ENCODE measurements at regions not wholly inside any gene's neighbourhood (a gene's known extent, or its start where the extent isn't known, plus 50 kb on each side); places are given as distances from the start of the nearest gene placed in this dataset.

DNA sequence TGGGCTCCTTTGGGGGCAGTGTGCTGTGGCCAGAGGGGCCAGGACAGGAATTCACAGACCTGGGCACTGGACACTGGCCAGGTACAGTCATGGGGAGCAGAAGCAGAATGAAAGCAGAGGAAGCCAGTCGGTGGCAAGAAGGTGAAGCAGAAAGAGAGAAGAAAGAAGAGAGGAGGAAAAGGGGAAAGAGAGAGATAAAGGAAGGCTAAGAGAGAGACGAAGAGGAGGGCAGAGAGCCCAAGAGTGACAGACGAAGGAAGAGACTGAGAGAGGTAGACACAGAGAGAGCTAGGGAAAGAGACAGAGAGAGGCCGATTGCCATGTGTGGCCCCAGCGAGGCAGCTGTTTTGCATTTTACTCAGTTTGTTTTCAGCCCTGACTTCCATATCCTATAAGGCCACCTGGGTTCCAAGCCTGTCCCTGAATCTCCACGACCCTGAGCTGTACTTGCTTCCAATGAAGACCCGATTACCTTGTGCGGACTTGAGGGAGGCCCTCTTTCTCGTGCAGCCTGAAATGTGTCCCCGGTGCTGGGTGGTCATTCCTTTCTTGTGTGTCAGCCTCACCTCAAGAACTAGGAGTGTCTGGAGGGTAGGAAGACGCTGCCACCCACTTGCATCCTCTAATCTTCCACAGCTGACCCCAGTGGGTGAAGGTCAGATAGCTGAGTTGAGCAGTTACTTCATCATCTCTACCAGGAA, 73.9 kb downstream of the LSM3 start:
- TF ChIP-seq, protein P1, sequence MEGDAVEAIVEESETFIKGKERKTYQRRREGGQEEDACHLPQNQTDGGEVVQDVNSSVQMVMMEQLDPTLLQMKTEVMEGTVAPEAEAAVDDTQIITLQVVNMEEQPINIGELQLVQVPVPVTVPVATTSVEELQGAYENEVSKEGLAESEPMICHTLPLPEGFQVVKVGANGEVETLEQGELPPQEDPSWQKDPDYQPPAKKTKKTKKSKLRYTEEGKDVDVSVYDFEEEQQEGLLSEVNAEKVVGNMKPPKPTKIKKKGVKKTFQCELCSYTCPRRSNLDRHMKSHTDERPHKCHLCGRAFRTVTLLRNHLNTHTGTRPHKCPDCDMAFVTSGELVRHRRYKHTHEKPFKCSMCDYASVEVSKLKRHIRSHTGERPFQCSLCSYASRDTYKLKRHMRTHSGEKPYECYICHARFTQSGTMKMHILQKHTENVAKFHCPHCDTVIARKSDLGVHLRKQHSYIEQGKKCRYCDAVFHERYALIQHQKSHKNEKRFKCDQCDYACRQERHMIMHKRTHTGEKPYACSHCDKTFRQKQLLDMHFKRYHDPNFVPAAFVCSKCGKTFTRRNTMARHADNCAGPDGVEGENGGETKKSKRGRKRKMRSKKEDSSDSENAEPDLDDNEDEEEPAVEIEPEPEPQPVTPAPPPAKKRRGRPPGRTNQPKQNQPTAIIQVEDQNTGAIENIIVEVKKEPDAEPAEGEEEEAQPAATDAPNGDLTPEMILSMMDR (conservative IDR thresholded peaks at IDR 0.05; ENCODE audit: low read depth, low read length), result no peak
- no peak for DNase-seq (ENCODE audit: low read depth)
- no peak overlapping the region for H3K4me3 ChIP-seq (ENCODE audit: low read depth, low read length)

DNA sequence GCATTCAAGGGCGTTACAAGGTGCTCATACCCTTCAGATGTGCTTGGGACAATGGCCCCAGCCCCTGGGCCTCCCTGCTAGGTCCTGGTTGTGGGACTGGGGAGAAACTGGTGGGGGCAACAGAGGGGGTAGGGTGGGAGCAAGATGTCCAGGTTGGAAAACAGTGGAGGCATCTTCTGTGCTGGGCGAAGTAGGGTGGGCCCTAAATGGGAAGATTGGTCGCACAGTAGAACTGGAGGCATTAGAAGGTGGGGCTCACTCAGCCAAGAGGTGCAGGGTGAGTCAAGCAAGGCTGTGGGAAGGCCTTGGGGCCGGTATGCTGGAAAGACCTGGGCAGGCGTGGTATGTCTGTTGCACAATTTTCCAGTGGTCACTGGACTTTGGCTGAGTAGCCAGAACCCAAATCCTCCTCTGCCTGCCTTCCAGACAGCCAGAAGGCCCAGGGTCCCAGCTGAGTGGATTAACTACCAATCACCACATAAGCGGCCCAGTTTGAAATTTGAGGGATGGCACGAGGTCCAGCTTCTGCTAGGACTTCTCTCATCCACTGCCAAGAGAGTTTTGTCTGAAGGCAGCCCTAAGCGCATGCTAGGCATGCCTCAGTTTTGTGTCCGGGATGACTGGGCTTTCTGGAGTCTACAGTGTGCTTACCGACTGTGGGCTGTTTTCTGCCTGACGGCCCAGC, 74.5 kb downstream of the LSM3 start:
- H3K4me3 ChIP-seq (ENCODE audit: low read depth, low read length), result no peak overlapping the region
- DNase-seq (ENCODE audit: low read depth), result no peak
- TF ChIP-seq, protein P1 (conservative IDR thresholded peaks at IDR 0.05; ENCODE audit: low read depth, low read length), result no peak

DNA sequence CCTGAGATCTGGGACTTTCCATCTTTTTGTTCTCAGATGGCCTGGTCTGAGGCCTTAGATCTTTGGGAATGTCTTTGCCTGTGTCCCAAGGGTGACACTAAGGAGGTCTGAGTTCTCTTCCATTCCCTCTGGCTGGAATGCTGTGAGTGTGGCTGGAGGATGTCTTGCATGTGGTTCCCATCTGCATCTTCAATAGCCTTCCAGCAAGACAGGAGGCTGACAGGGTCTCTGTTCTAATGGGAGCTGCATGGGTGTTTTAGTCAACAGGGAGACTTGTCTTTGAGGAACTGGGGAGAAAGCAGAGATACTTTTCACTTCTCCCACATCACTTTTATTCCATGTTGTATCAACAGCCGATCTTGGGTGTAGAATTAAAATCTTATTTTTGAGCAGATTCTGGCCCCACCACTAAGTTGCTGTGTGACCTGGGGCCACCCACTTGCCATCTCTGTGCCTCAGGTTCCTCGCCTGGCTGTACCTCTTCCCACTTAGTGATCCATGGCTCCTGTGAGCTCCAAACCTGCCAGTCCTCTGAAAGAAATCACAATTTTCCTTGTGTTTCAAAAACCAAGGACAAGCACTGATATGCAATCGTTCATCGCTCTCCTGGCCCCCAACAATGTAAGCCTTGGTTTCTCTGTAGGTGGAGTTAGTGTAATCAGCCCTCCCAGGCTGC, 75.2 kb downstream of the LSM3 start:
- no peak for DNase-seq (ENCODE audit: low read depth)
- H3K4me3 ChIP-seq (ENCODE audit: low read depth, low read length), result no peak overlapping the region
- TF ChIP-seq, protein P1 (conservative IDR thresholded peaks at IDR 0.05; ENCODE audit: low read depth, low read length), result no peak

DNA sequence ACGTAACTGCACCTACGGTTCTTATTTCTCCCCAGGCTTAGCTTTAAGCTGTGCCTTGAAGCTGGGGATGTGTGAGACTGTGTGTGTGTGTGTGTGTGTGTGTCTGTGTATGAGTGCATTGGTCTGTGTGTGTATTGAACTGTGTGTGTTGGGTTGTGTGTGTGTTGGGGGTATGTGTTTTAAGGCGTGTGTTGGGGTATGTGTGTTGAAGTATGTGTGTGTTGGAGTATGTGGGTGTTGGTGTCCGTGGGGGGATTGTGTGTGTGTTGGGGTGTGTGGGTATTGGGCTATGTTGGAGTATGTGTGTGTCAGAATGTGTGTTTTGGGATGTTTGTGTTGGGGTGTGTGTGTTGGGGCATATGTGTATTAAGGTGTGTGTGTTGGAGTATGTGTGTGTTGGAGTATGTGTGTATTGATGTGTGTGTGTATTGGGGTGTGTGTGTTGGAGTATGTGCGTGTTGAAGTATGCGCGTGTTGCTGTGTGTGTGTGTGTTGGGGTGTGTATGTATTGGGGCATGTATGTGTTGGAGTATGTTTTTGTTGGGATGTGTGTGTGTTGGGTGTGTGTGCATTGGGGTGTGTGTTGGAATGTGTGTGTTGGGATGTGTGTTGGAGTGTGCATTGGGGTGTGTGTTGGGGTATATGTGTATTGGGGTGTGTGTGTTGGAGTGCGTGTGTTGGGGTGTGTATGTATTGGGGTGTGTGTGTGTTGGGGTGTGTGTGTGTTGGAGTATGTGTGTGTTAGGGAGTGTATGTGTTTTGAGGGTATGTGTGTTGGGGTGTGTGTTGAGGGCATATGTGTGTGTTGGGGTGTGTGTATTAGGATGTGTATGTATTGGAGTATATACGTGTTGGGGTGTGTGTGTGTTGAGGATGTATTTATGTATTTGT, 76.4 kb downstream of the LSM3 start:
- no peak overlapping the region for H3K4me3 ChIP-seq (ENCODE audit: low read depth, low read length)
- DNase-seq (ENCODE audit: low read depth), result no peak
- TF ChIP-seq, protein P1 (conservative IDR thresholded peaks at IDR 0.05; ENCODE audit: low read depth, low read length), result no peak

DNA sequence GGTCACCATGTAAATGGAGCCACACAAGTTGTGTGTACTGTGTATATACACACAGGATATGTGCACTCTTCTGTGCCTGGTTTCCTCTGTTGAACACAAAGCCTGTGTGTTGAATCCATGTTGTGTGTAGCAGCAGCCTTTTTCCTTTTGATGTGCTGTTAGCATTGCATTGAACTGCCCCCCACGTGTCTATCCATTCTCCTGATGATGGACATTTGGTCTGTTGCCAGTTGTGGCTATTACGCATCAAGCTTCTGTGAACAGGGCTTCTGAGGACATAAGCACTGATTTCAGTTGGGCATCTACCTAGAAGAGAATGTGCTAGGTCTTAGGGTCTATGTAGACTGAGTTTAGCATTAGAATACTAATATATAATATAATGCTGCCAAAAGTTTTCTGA, 77.4 kb downstream of the LSM3 start:
- DNase-seq (ENCODE audit: low read depth), result no peak
- H3K4me3 ChIP-seq (ENCODE audit: low read depth, low read length), result no peak overlapping the region
- TF ChIP-seq, protein P1 (conservative IDR thresholded peaks at IDR 0.05; ENCODE audit: low read depth, low read length), result no peak

DNA sequence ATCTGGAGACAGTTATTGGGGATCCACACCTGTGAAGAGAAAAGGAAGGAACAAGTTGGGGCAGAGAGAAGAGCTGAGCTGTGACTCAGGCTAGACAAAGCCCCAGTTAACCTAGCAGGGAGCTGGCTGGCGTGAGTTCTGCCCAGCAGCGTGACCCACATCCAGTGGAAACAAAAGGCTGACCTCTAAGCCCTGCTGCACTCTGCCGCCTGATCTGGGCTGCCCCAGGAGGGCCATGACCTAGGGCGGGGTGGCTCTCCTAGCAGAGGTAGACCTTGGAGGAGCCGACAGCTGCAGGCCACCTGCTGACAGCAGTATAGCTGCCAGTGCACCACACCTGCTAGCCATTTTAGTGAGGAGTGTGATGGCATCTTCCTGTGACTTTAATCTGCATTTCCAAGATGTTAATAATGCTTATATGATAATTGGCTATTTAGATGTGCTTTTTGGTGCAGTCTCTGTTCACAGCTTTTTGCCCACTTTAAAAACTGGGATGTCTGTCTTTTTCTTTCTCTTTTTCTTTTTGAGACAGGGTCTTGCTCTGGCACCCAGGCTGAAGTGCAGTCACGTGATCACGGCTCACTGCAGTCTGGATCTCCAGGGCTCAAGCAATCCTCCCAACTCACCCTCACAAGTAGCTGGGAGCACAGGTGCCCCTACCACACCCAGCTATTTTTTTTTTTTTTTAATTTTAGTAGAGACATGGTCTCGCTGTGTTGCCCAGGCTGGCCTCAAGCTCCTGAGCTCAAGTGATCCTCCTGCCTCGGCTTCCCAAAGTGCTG, 78.1 kb downstream of the LSM3 start:
- no peak overlapping the region for H3K4me3 ChIP-seq (ENCODE audit: low read depth, low read length)
- DNase-seq (ENCODE audit: low read depth), result no peak
- TF ChIP-seq, protein P1 (conservative IDR thresholded peaks at IDR 0.05; ENCODE audit: low read depth, low read length), result peak; percentile 19
